ENCODE measurements at regions not wholly inside any gene's neighbourhood (a gene's known extent, or its start where the extent isn't known, plus 50 kb on each side); places are given as distances from the start of the nearest gene placed in this dataset.
A peak's percentile ranks its signal among the peaks of the same experiment; 100 is the strongest.

DNA sequence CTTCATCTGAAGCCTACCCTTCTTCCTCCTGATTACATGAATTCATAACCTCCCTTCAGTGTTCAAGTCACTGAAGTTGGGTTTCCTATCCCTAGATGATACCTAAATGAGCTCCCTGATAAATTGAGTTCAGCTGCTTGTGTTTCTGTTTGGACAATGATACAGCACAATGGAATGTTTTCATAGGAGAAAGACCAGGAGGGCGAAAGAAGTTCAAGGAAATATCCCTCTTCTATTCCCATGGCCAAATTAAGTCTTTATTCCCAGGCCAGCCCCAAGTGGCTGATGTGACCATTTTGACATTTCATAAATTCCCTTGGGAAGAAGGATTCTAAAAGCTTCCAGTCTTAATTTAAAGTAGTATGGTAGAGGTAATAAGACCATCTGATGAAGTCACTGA is 555.8 kb upstream of the CLINT1 start:
- WGBS, 2 donors, result 61 to 65% methylated on average over 1 of the region's 1 CpG
- H3K27me3 ChIP-seq, result no peaks in the 10 kb centered on the region
- H3K27ac ChIP-seq, result peak overlapping the region in 1 of 4 donors; percentile 38
- H3K4me3 ChIP-seq, result no peak overlapping the region
- H3K36me3 ChIP-seq, result no peaks in the 10 kb centered on the region
- TF ChIP-seq POLR2AphosphoS5 (IDR thresholded peaks at IDR 0.05) (no peak), POLR2A (IDR thresholded peaks at IDR 0.05) (no peak), EP300 (IDR thresholded peaks at IDR 0.05) (no peak)
- TF ChIP-seq, protein P1, sequence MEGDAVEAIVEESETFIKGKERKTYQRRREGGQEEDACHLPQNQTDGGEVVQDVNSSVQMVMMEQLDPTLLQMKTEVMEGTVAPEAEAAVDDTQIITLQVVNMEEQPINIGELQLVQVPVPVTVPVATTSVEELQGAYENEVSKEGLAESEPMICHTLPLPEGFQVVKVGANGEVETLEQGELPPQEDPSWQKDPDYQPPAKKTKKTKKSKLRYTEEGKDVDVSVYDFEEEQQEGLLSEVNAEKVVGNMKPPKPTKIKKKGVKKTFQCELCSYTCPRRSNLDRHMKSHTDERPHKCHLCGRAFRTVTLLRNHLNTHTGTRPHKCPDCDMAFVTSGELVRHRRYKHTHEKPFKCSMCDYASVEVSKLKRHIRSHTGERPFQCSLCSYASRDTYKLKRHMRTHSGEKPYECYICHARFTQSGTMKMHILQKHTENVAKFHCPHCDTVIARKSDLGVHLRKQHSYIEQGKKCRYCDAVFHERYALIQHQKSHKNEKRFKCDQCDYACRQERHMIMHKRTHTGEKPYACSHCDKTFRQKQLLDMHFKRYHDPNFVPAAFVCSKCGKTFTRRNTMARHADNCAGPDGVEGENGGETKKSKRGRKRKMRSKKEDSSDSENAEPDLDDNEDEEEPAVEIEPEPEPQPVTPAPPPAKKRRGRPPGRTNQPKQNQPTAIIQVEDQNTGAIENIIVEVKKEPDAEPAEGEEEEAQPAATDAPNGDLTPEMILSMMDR (IDR thresholded peaks at IDR 0.05), result no peak
- H3K9me3 ChIP-seq, result no peaks in the 10 kb centered on the region
- H3K4me1 ChIP-seq, result peaks cover 0 to 5% (median under 1%) of the 10 kb centered on the region in 4 donors
- ATAC-seq (ENCODE audit: low FRiP score in 2 of 2) (peak in 1 of 2 donors; percentile 73), DNase-seq (no peak)

DNA sequence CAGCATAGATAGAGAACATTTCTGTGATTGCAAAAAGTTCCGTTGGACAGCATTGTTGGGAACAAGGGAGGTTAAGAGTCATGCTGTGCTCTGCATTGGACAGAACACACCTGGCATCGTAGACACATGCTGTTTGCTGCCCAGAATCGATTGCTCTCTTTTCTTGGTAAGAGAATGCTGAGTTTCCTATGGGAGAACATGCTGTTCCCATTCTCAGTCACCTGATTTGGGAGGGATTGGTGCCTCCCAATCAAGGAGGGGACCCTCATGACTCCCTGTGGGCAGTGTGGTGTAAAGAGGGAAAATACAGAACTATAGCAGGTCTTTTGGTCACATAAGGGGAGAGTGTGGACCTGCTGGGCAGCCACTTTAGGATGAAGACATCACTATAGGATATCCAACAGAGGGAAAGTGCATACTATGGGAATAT is 555.4 kb upstream of the CLINT1 start:
- 82 to 85% methylated on average over 3 of the region's 3 CpGs for WGBS, 2 donors
- H3K4me3 ChIP-seq, result no peak overlapping the region
- TF ChIP-seq POLR2A (IDR thresholded peaks at IDR 0.05) (no peak), POLR2AphosphoS5 (IDR thresholded peaks at IDR 0.05) (peak in 1 of 2 donors; percentile 33), EP300 (IDR thresholded peaks at IDR 0.05) (no peak)
- TF ChIP-seq, protein P1 (IDR thresholded peaks at IDR 0.05), result no peak
- H3K9me3 ChIP-seq, result no peaks in the 10 kb centered on the region
- H3K36me3 ChIP-seq, result no peaks in the 10 kb centered on the region
- H3K4me1 ChIP-seq, result peaks cover 0 to 5% (median under 1%) of the 10 kb centered on the region in 4 donors
- H3K27ac ChIP-seq, result peak overlapping the region in 1 of 4 donors; percentile 38
- DNase-seq, result no peak
- ATAC-seq (ENCODE audit: low FRiP score in 2 of 2), result peak in 1 of 2 donors; percentile 33
- H3K27me3 ChIP-seq, result no peaks in the 10 kb centered on the region

DNA sequence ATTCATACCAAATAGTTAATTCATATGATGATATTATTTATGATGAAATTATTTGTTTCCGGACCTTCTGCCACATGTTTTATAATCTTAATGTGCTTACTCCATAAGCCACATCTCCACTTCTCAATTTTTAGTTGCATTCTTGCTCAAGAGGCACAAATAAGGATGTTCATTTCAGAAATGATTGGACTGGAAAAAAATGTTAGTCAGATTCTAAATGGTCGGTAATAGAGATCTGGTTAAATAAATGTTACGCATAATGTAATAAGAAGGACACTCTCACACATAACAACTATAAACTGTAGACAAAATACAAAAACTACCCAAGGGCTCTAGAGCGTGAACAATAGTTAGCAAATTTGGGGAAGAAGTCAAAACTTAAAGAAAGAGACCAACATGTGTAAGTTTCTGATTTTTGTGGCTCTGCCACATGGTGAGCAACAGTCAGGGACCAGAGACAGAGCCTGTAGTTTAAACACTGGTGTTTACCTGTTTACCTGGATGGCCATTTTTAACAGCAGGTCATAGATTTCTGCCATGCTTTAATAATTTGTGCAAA is 554.3 kb upstream of the CLINT1 start:
- Histone ChIP-seq H3K27me3 (no peaks in the 10 kb centered on the region), H3K4me1 (peaks cover 0 to 5% (median under 1%) of the 10 kb centered on the region in 4 donors), H3K4me3 (no peak overlapping the region), H3K27ac (no peak overlapping the region), H3K36me3 (no peaks in the 10 kb centered on the region), H3K9me3 (no peaks in the 10 kb centered on the region)
- WGBS, 2 donors, result 75 to 76% methylated on average over 4 of the region's 4 CpGs
- no peak for DNase-seq
- TF ChIP-seq POLR2AphosphoS5 (IDR thresholded peaks at IDR 0.05) (no peak), POLR2A (IDR thresholded peaks at IDR 0.05) (no peak)
- TF ChIP-seq, protein P1 (IDR thresholded peaks at IDR 0.05), result no peak
- peak in 1 of 2 donors; percentile 17 for ATAC-seq (ENCODE audit: low FRiP score in 2 of 2)

DNA sequence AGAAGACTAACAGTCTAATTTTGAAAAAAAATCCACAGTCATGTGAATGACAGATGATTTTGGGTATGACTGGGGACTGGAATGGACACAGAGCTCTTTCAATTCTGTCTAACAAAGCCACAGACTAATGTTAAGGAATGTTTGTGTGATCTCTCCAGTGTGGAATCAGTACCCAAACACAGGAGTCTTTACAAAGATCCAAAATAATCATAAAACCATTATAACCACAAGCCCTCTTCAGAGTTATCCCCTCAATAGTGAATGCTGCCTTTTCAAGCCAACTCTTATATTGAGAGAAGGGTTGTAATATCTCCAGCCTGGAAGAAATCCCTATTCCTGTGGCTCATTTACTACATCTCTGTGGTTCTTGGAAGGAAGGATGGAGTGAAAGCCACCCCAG is 552.0 kb upstream of the CLINT1 start:
- TF ChIP-seq EP300 (IDR thresholded peaks at IDR 0.05) (no peak), POLR2A (IDR thresholded peaks at IDR 0.05) (no peak), POLR2AphosphoS5 (IDR thresholded peaks at IDR 0.05) (no peak)
- TF ChIP-seq, protein P1 (IDR thresholded peaks at IDR 0.05), result no peak
- Histone ChIP-seq H3K27me3 (no peaks in the 10 kb centered on the region), H3K4me3 (no peak overlapping the region), H3K36me3 (no peaks in the 10 kb centered on the region), H3K4me1 (peaks cover 0 to 5% (median under 1%) of the 10 kb centered on the region in 4 donors), H3K9me3 (no peaks in the 10 kb centered on the region), H3K27ac (no peak overlapping the region)
- ATAC-seq (ENCODE audit: low FRiP score in 2 of 2) (no peak), DNase-seq (no peak)

DNA sequence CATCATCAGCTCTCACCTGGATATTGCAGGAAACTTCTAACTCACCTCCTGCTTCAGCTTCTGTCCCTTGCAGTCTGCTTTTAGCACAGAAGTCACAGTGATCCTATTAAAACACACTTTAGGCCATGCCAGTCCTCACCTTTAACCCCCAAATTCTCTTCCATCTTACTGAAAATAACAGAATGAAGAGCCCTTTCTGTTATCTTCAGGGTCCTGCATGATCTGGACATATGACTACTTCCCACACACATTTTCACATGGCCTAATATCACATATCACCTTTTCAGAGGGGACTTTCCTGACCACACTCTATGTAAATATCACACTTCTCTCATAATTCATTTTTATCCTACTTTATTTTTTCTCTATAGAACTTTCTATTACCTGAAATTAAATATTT is 550.6 kb upstream of the CLINT1 start:
- DNase-seq, result no peak
- peaks cover 0 to 4% (median under 1%) of the 10 kb centered on the region in 4 donors for H3K4me1 ChIP-seq
- no peaks in the 10 kb centered on the region for H3K9me3 ChIP-seq
- H3K27me3 ChIP-seq, result no peaks in the 10 kb centered on the region
- H3K27ac ChIP-seq, result no peak overlapping the region
- TF ChIP-seq POLR2A (IDR thresholded peaks at IDR 0.05), result no peak
- TF ChIP-seq, protein P1 (IDR thresholded peaks at IDR 0.05), result no peak
- no peak for TF ChIP-seq EP300 (IDR thresholded peaks at IDR 0.05)
- no peak for TF ChIP-seq POLR2AphosphoS5 (IDR thresholded peaks at IDR 0.05)
- no peak overlapping the region for H3K4me3 ChIP-seq
- ATAC-seq (ENCODE audit: low FRiP score in 2 of 2), result no peak
- H3K36me3 ChIP-seq, result no peaks in the 10 kb centered on the region
